ENCODE measurements at regions not wholly inside any gene's neighbourhood (a gene's known extent, or its start where the extent isn't known, plus 50 kb on each side); places are given as distances from the start of the nearest gene placed in this dataset.
"Not testable (repeated sequence)": the region's sequence is repeated elsewhere in the genome, so short reads cannot be mapped to it uniquely, and the experiment has no call there.

DNA sequence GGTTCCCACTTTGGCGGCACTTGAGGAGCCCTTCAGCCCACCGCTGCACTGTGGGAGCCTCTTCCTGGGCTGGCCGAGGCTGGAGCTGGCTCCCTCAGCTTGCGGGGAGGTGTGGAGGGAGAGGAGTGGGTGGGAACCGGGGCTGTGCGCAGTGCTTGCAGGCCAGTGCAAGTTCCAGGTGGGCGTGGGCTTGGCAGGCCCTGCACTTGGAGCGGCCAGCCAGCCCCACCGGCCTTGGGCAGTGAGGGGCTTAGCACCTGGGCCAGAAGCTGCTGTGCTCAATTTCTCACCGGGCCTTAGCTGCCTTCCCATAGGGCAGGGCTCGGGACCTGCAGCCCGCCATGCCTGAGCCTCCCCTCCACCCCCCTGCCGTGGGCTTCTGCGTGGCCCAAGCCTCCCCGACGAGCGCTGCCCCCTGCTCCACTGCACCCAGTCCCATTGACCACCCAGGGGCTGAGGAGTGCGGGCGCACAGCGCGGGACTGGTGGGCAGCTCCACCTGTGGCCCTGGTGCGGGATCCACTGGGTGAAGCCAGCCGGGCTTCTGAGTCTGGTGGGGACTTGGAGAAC is 474.3 kb downstream of the MID1IP1 start:
- Histone ChIP-seq H3K4me2 (no peak overlapping the region), H3K9ac (no peak overlapping the region), H4K20me1 (ENCODE audit: insufficient read depth) (no peaks in the 10 kb centered on the region), H3K4me1 (ENCODE audit: control insufficient read depth in 1 of 2, insufficient read depth in 2 of 2, low read depth in 1 of 2, low read length in 1 of 2) (no peaks in the 10 kb centered on the region), H3K79me2 (ENCODE audit: insufficient read depth) (no peaks in the 10 kb centered on the region), H3K27me3 (ENCODE audit: insufficient read depth) (no peaks in the 10 kb centered on the region), H3F3A (replicated peaks; ENCODE audit: insufficient read depth) (no peaks in the 10 kb centered on the region), H3K9me2 (no peaks in the 10 kb centered on the region), H3K36me3 (replicated peaks in 1 of 2; ENCODE audit: control insufficient read depth in 1 of 2, insufficient read depth in 2 of 2, low read length in 1 of 2) (no peaks in the 10 kb centered on the region), H3K27ac (ENCODE audit: low read depth in 2 of 2, low read length in 1 of 2) (no peak overlapping the region), H3K4me3 (ENCODE audit: low read depth in 2 of 2, low read length in 1 of 2) (no peak overlapping the region), H3K9me3 (no peaks in the 10 kb centered on the region), H2AFZ (ENCODE audit: low read depth) (no peak overlapping the region)
- DNase-seq: no peak
- ChIA-PET CTCF (no interaction called here), POLR2A (no interaction called here)
- TF ChIP-seq ELF1 (IDR thresholded peaks at IDR 0.05): no peak
- TF ChIP-seq, protein P1, sequence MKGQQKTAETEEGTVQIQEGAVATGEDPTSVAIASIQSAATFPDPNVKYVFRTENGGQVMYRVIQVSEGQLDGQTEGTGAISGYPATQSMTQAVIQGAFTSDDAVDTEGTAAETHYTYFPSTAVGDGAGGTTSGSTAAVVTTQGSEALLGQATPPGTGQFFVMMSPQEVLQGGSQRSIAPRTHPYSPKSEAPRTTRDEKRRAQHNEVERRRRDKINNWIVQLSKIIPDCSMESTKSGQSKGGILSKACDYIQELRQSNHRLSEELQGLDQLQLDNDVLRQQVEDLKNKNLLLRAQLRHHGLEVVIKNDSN (IDR thresholded peaks at IDR 0.05; ENCODE audit: borderline replicate concordance, low read depth): no peak
- TF ChIP-seq TAF1 (IDR thresholded peaks at IDR 0.05; ENCODE audit: borderline replicate concordance, low read depth, low read length): no peak
- no peak for TF ChIP-seq GATA2 (CRISPR knock-in tag; IDR thresholded peaks at IDR 0.05)
- TF ChIP-seq GABPA (IDR thresholded peaks at IDR 0.05; ENCODE audit: low read depth): no peak
- TF ChIP-seq POLR2AphosphoS5 (IDR thresholded peaks at IDR 0.05; ENCODE audit: low read depth, low read length): no peak
- no peak for TF ChIP-seq TCF12 (IDR thresholded peaks at IDR 0.05)
- TF ChIP-seq, protein P2, sequence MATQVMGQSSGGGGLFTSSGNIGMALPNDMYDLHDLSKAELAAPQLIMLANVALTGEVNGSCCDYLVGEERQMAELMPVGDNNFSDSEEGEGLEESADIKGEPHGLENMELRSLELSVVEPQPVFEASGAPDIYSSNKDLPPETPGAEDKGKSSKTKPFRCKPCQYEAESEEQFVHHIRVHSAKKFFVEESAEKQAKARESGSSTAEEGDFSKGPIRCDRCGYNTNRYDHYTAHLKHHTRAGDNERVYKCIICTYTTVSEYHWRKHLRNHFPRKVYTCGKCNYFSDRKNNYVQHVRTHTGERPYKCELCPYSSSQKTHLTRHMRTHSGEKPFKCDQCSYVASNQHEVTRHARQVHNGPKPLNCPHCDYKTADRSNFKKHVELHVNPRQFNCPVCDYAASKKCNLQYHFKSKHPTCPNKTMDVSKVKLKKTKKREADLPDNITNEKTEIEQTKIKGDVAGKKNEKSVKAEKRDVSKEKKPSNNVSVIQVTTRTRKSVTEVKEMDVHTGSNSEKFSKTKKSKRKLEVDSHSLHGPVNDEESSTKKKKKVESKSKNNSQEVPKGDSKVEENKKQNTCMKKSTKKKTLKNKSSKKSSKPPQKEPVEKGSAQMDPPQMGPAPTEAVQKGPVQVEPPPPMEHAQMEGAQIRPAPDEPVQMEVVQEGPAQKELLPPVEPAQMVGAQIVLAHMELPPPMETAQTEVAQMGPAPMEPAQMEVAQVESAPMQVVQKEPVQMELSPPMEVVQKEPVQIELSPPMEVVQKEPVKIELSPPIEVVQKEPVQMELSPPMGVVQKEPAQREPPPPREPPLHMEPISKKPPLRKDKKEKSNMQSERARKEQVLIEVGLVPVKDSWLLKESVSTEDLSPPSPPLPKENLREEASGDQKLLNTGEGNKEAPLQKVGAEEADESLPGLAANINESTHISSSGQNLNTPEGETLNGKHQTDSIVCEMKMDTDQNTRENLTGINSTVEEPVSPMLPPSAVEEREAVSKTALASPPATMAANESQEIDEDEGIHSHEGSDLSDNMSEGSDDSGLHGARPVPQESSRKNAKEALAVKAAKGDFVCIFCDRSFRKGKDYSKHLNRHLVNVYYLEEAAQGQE (IDR thresholded peaks at IDR 0.05; ENCODE audit: low read depth, low read length): no peak
- TF ChIP-seq CHD2 (IDR thresholded peaks at IDR 0.05; ENCODE audit: low read length, partially characterized antibody): no peak
- TF ChIP-seq JUND (IDR thresholded peaks at IDR 0.05): no peak
- TF ChIP-seq YY1 (IDR thresholded peaks at IDR 0.05; ENCODE audit: low read depth): no peak
- TF ChIP-seq SMC3 (IDR thresholded peaks at IDR 0.05; ENCODE audit: low read depth, low read length): no peak
- TF ChIP-seq FOXJ3 (CRISPR knock-in tag; IDR thresholded peaks at IDR 0.05): no peak
- no peak for TF ChIP-seq RFX5 (IDR thresholded peaks at IDR 0.05; ENCODE audit: low read length)
- TF ChIP-seq MEF2A (IDR thresholded peaks at IDR 0.05; ENCODE audit: borderline replicate concordance, low read depth): no peak
- no peak for TF ChIP-seq TEAD4 (IDR thresholded peaks at IDR 0.05; ENCODE audit: borderline replicate concordance, insufficient read depth)
- no peak for TF ChIP-seq SIN3A (IDR thresholded peaks at IDR 0.05; ENCODE audit: borderline replicate concordance, low read depth, low read length)
- WGBS (ENCODE audit: low lambda C conversion rate): 55% methylated on average over 4 of the region's 23 CpGs

DNA sequence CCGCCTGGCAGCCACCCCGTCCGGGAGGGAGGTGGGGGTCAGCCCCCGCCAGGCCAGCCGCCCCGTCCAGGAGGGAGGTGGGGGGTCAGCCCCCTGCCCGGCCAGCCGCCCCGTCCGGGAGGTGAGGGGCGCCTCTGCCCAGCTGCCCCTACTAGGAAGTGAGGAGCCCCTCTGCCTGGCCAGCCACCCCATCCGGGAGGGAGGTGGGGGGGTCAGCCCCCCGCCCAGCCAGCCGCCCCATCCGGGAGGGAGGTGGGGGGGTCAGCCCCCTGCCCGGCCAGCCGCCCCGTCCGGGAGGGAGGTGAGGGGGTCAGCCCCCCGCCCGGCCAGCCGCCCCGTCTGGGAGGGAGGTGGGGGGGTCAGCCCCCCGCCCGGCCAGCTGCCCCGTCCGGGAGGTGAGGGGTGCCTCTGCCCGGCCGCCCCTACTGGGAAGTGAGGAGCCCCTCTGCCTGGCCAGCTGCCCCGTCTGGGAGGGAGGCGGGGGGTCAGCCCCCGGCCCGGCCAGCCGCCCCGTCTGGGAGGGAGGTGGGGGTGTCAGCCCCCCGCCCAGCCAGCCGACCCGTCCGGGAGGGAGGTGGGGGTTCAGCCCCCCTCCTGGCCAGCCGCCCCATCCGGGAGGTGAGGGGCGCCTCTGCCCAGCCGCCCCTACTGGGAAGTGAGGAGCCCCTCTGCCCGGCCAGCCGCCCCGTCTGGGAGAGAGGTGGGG is 476.6 kb downstream of the MID1IP1 start:
- H2AFZ ChIP-seq (ENCODE audit: low read depth); H3K27ac ChIP-seq (ENCODE audit: low read depth in 2 of 2, low read length in 1 of 2); H3K4me3 ChIP-seq (ENCODE audit: low read depth in 2 of 2, low read length in 1 of 2); H3K9me2 ChIP-seq; H3K4me2 ChIP-seq; H3F3A ChIP-seq (replicated peaks; ENCODE audit: insufficient read depth); H3K79me2 ChIP-seq (ENCODE audit: insufficient read depth); H3K9ac ChIP-seq; CTCF ChIA-PET; H4K20me1 ChIP-seq (ENCODE audit: insufficient read depth); DNase-seq; H3K9me3 ChIP-seq; POLR2A ChIA-PET; H3K36me3 ChIP-seq (replicated peaks in 1 of 2; ENCODE audit: control insufficient read depth in 1 of 2, insufficient read depth in 2 of 2, low read length in 1 of 2); H3K27me3 ChIP-seq (ENCODE audit: insufficient read depth); H3K4me1 ChIP-seq (ENCODE audit: control insufficient read depth in 1 of 2, insufficient read depth in 2 of 2, low read depth in 1 of 2, low read length in 1 of 2): not testable (repeated sequence)
- WGBS (ENCODE audit: low lambda C conversion rate): no CpG with 5 or more reads among the region's 46 CpGs
